ENCODE measurements at regions not wholly inside any gene's neighbourhood (a gene's known extent, or its start where the extent isn't known, plus 50 kb on each side); places are given as distances from the start of the nearest gene placed in this dataset.
A peak's percentile ranks its signal among the peaks of the same experiment; 100 is the strongest.

DNA sequence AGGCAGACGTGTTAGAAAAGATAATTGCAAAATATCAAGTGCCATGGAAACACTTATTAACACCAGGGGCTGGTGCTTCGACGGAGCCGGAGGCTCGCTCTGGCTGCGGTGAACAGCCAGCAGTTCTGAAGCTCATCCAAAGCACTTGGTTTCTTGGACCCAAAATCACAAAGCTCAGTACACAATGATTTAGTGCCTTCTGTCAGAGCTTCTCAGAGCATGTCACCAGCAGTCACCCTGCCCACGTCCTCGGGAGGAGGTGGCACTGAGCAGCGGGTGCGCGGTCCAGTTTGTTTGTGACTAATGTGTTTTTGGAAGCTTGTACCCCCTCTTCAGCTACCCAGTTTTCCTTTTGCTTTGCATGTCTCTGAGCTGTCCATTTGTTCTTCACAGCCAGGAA is 58.7 kb upstream of the KIRREL3 start:
- Mint-ChIP-seq H3K9me3 (ENCODE audit: unreplicated experiment) (peaks cover 9% of the 10 kb centered on the region), H3K27ac (ENCODE audit: unreplicated experiment) (no peak overlapping the region), H3K4me3 (ENCODE audit: unreplicated experiment) (no peak overlapping the region), H3K27me3 (ENCODE audit: unreplicated experiment) (peaks cover 6% of the 10 kb centered on the region), H3K36me3 (ENCODE audit: unreplicated experiment) (no peaks in the 10 kb centered on the region), H3K4me1 (ENCODE audit: low read depth, unreplicated experiment) (peaks cover 38% of the 10 kb centered on the region)
- TF ChIP-seq, protein P1, sequence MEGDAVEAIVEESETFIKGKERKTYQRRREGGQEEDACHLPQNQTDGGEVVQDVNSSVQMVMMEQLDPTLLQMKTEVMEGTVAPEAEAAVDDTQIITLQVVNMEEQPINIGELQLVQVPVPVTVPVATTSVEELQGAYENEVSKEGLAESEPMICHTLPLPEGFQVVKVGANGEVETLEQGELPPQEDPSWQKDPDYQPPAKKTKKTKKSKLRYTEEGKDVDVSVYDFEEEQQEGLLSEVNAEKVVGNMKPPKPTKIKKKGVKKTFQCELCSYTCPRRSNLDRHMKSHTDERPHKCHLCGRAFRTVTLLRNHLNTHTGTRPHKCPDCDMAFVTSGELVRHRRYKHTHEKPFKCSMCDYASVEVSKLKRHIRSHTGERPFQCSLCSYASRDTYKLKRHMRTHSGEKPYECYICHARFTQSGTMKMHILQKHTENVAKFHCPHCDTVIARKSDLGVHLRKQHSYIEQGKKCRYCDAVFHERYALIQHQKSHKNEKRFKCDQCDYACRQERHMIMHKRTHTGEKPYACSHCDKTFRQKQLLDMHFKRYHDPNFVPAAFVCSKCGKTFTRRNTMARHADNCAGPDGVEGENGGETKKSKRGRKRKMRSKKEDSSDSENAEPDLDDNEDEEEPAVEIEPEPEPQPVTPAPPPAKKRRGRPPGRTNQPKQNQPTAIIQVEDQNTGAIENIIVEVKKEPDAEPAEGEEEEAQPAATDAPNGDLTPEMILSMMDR (IDR thresholded peaks at IDR 0.05; ENCODE audit: partially characterized antibody, unreplicated experiment), result no peak
- DNase-seq, result no peak

DNA sequence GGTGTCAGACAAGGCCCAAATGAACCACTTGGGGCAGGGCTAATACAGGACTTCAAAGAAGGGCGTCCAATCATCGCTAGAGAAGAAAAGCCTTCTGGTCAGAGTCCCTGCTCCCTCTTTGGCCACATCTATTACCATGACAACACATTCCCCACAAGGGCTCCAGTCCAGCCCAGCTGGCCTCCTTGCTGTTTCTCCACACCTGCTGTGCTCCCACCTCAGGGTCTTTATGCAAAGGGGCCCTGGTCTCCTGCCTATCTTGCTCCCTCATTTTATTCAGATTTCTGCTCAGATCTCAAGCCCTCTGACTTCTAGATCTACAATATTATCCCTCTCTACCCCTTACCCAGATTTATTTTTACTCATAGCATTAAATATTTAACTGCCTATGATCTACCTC is 58.0 kb upstream of the KIRREL3 start:
- Mint-ChIP-seq H3K27ac (ENCODE audit: unreplicated experiment) (peak overlapping the region; percentile 72), H3K4me1 (ENCODE audit: low read depth, unreplicated experiment) (peaks cover 38% of the 10 kb centered on the region), H3K27me3 (ENCODE audit: unreplicated experiment) (peaks cover 6% of the 10 kb centered on the region), H3K4me3 (ENCODE audit: unreplicated experiment) (peak overlapping the region; percentile 26), H3K9me3 (ENCODE audit: unreplicated experiment) (peaks cover 9% of the 10 kb centered on the region), H3K36me3 (ENCODE audit: unreplicated experiment) (no peaks in the 10 kb centered on the region)
- no peak for DNase-seq
- TF ChIP-seq, protein P1 (IDR thresholded peaks at IDR 0.05; ENCODE audit: partially characterized antibody, unreplicated experiment), result no peak

DNA sequence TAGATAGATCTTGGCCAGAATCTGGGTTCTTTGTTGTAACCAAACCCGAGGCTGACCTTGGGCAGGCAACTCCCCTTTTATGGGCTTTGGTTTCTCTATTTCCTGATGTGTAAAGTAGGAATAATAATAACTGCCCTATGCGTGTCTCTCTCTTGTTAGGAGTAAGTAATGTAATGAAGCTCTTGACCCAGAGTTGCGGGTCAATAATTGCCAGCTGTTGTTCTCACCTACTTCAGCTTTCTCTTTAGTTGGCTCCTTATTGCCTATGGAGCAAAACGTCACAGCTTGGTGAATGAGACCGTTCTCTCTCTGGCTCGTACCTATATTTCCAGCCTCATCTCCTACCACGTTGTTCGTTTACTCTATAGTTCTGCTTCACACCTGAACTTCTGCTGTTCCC is 56.6 kb upstream of the KIRREL3 start:
- TF ChIP-seq, protein P1 (IDR thresholded peaks at IDR 0.05; ENCODE audit: partially characterized antibody, unreplicated experiment), result no peak
- Mint-ChIP-seq H3K4me1 (ENCODE audit: low read depth, unreplicated experiment) (peaks cover 43% of the 10 kb centered on the region), H3K4me3 (ENCODE audit: unreplicated experiment) (peak overlapping the region; percentile 41), H3K9me3 (ENCODE audit: unreplicated experiment) (peaks cover 13% of the 10 kb centered on the region), H3K27me3 (ENCODE audit: unreplicated experiment) (peaks cover 6% of the 10 kb centered on the region), H3K36me3 (ENCODE audit: unreplicated experiment) (no peaks in the 10 kb centered on the region), H3K27ac (ENCODE audit: unreplicated experiment) (peak overlapping the region; percentile 90)
- DNase-seq, result no peak

DNA sequence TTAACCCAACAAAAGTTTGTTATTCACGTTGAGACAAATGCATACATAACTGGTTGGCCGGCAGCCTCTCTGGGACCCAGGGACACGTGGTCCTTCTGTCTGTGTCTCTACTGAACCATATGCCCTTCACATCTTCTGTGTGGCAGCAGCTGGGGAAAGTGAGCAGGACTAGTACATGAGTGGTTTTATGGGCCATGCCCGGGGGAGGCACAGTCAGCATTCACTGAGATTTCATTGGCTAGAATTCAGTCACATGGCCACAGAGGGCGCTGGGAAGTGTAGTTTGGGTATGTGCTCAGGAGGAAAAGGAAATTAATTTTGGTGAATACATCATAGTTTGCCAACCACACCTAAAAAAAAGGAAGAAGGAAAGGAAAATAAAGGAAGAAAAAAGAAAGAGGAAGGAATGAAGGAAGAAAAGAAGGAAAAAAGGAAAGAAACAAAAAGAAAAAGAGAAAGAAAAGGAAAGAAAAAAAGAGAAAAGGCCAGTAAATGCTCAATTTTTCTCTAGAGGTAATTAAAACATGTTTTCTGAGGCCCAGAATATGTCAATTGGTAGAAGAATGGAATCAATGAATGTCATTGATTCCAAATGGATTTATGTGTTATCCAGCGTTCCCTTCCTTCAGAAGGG is 55.9 kb upstream of the KIRREL3 start:
- TF ChIP-seq, protein P1 (IDR thresholded peaks at IDR 0.05; ENCODE audit: partially characterized antibody, unreplicated experiment), result no peak
- peak; percentile 67 for DNase-seq
- Mint-ChIP-seq H3K4me1 (ENCODE audit: low read depth, unreplicated experiment) (peaks cover 46% of the 10 kb centered on the region), H3K36me3 (ENCODE audit: unreplicated experiment) (no peaks in the 10 kb centered on the region), H3K4me3 (ENCODE audit: unreplicated experiment) (peak overlapping the region; percentile 27), H3K27ac (ENCODE audit: unreplicated experiment) (peak overlapping the region; percentile 90), H3K9me3 (ENCODE audit: unreplicated experiment) (peaks cover 13% of the 10 kb centered on the region), H3K27me3 (ENCODE audit: unreplicated experiment) (peaks cover 6% of the 10 kb centered on the region)

DNA sequence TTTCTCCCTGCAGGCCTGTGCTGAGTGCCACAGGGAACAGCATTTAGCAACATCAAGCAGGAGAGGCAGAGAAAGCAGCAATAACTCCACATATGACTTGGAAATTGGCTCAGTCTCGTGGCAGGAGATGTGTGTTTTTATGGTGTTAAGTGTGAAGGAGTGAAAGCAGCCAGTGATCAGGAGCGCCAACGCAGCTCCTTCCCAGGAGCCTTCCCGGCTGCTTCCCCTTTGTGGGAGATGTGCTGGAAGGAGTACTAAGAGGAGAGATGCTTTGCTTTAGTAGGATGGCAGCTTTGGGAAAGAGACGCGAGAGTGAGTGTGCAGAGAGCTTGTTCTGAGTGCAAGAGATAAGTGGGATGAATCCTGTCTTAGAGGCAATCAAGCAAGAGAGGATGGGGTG is 54.7 kb upstream of the KIRREL3 start:
- Mint-ChIP-seq H3K36me3 (ENCODE audit: unreplicated experiment) (no peaks in the 10 kb centered on the region), H3K4me3 (ENCODE audit: unreplicated experiment) (no peak overlapping the region), H3K4me1 (ENCODE audit: low read depth, unreplicated experiment) (peaks cover 47% of the 10 kb centered on the region), H3K9me3 (ENCODE audit: unreplicated experiment) (peaks cover 13% of the 10 kb centered on the region), H3K27me3 (ENCODE audit: unreplicated experiment) (peaks cover 6% of the 10 kb centered on the region), H3K27ac (ENCODE audit: unreplicated experiment) (peak overlapping the region; percentile 90)
- TF ChIP-seq, protein P1 (IDR thresholded peaks at IDR 0.05; ENCODE audit: partially characterized antibody, unreplicated experiment), result no peak
- no peak for DNase-seq
